ENCODE measurements at regions not wholly inside any gene's neighbourhood (a gene's known extent, or its start where the extent isn't known, plus 50 kb on each side); places are given as distances from the start of the nearest gene placed in this dataset.

DNA sequence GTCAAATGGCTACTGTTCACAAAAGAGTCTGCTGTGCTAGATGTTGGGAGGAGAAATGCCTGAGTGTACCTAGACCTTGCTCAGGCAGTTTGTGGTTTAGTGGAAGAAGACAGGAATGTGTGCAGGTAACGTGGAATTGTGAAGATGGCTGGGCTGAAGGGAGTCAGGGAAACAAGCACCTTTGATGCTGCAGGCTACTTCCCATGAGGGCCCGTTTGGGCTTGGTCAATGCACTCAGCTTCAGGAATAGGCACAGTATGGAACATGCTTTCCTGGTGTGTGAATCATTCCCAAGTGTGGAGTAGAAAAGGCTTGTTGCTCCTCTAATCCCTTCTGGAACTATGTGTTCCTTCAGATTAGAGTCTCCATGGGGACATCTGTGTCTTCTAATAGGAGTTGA lies 318.3 kb upstream of the MTNR1B start:
- no peaks in the 10 kb centered on the region for H3K9me3 Mint-ChIP-seq
- no peak for DNase-seq
- H3K36me3 Mint-ChIP-seq (ENCODE audit: low read depth): no peaks in the 10 kb centered on the region
- H3K36me3 ChIP-seq (ENCODE audit: insufficient read depth, low read length): no peaks in the 10 kb centered on the region
- POLR2A ChIA-PET: no interaction called here
- no peak overlapping the region for H3K4me3 ChIP-seq (ENCODE audit: low read length)
- H3K27ac Mint-ChIP-seq: no peak overlapping the region
- no peaks in the 10 kb centered on the region for H3K4me1 ChIP-seq (ENCODE audit: insufficient read depth, low read length)
- intact Hi-C loops (cut with DNase I, micrococcal nuclease): no loop called here
- TF ChIP-seq, protein P1, sequence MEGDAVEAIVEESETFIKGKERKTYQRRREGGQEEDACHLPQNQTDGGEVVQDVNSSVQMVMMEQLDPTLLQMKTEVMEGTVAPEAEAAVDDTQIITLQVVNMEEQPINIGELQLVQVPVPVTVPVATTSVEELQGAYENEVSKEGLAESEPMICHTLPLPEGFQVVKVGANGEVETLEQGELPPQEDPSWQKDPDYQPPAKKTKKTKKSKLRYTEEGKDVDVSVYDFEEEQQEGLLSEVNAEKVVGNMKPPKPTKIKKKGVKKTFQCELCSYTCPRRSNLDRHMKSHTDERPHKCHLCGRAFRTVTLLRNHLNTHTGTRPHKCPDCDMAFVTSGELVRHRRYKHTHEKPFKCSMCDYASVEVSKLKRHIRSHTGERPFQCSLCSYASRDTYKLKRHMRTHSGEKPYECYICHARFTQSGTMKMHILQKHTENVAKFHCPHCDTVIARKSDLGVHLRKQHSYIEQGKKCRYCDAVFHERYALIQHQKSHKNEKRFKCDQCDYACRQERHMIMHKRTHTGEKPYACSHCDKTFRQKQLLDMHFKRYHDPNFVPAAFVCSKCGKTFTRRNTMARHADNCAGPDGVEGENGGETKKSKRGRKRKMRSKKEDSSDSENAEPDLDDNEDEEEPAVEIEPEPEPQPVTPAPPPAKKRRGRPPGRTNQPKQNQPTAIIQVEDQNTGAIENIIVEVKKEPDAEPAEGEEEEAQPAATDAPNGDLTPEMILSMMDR (IDR thresholded peaks at IDR 0.05): no peak
- ATAC-seq (ENCODE audit: poor library complexity): no peak
- CTCF ChIA-PET: no interaction called here
- H3K4me1 Mint-ChIP-seq (ENCODE audit: low read depth): no peaks in the 10 kb centered on the region
- no peaks in the 10 kb centered on the region for H3K27me3 Mint-ChIP-seq
- no peaks in the 10 kb centered on the region for H3K27me3 ChIP-seq (ENCODE audit: control insufficient read depth in 1 of 2, insufficient read depth in 2 of 2, low read length in 2 of 2)
- H3K4me3 Mint-ChIP-seq: no peak overlapping the region
- no peak overlapping the region for H3K27ac ChIP-seq (ENCODE audit: low read depth in 1 of 2, low read length in 2 of 2)
- no peaks in the 10 kb centered on the region for H3K9me3 ChIP-seq (ENCODE audit: control insufficient read depth in 1 of 2, insufficient read depth in 1 of 2, low read length in 2 of 2)

DNA sequence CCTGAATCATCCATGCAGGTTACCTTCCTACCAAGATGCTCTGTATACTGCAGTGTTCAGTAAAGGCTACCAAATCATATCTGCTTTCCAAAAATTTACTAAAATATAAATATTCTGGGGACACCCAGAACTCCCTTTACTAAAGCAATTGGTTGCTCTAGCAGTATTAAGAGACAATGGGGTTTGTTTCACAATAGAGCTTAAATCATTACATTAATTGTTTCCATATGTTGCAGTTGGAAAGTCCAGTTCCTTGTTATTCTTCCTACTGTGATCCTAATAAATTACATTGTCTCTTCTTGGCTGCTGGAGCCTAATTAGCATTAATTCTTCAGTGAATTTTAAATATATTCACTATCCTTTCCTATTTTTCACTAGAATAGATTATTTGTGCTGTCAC lies 316.0 kb upstream of the MTNR1B start:
- H3K4me1 ChIP-seq (ENCODE audit: insufficient read depth, low read length): no peaks in the 10 kb centered on the region
- Mint-ChIP-seq H3K4me3 (no peak overlapping the region), H3K27ac (no peak overlapping the region), H3K9me3 (no peaks in the 10 kb centered on the region), H3K36me3 (ENCODE audit: low read depth) (no peaks in the 10 kb centered on the region), H3K27me3 (no peaks in the 10 kb centered on the region), H3K4me1 (ENCODE audit: low read depth) (no peaks in the 10 kb centered on the region)
- ATAC-seq (ENCODE audit: poor library complexity) (no peak), DNase-seq (no peak)
- ChIA-PET CTCF (no interaction called here), POLR2A (no interaction called here)
- intact Hi-C loops (cut with DNase I, micrococcal nuclease): no loop called here
- H3K27ac ChIP-seq (ENCODE audit: low read depth in 1 of 2, low read length in 2 of 2): no peak overlapping the region
- no peaks in the 10 kb centered on the region for H3K27me3 ChIP-seq (ENCODE audit: control insufficient read depth in 1 of 2, insufficient read depth in 2 of 2, low read length in 2 of 2)
- H3K36me3 ChIP-seq (ENCODE audit: insufficient read depth, low read length): no peaks in the 10 kb centered on the region
- H3K9me3 ChIP-seq (ENCODE audit: control insufficient read depth in 1 of 2, insufficient read depth in 1 of 2, low read length in 2 of 2): no peaks in the 10 kb centered on the region
- no peak overlapping the region for H3K4me3 ChIP-seq (ENCODE audit: low read length)
- TF ChIP-seq, protein P1 (IDR thresholded peaks at IDR 0.05): no peak

DNA sequence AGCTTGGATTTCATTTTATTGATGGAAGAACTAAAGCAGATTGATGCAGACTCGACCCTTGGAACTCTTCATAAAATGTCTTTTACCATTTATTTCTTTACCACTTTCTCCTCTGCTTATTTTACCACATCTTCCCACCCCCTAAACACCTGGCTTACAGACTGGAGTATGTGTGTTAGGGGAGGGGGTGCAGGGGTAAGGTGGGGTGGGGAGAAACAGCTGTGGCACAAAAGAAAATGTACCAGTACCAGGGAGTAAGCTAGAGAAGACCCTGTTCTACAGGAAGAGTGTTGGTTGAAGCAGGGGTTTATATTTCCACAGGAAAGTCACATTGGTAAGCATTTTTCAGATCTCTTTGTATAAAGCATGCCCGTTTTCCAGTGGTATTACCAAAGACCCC lies 312.7 kb upstream of the MTNR1B start:
- no peak overlapping the region for H3K27ac ChIP-seq (ENCODE audit: low read depth in 1 of 2, low read length in 2 of 2)
- TF ChIP-seq, protein P1 (IDR thresholded peaks at IDR 0.05): no peak
- no peaks in the 10 kb centered on the region for H3K36me3 ChIP-seq (ENCODE audit: insufficient read depth, low read length)
- H3K4me1 ChIP-seq (ENCODE audit: insufficient read depth, low read length): no peaks in the 10 kb centered on the region
- H3K36me3 Mint-ChIP-seq (ENCODE audit: low read depth): no peaks in the 10 kb centered on the region
- H3K9me3 ChIP-seq (ENCODE audit: control insufficient read depth in 1 of 2, insufficient read depth in 1 of 2, low read length in 2 of 2): no peaks in the 10 kb centered on the region
- no peaks in the 10 kb centered on the region for H3K9me3 Mint-ChIP-seq
- H3K27ac Mint-ChIP-seq: no peak overlapping the region
- POLR2A ChIA-PET: no interaction called here
- H3K27me3 Mint-ChIP-seq: no peaks in the 10 kb centered on the region
- H3K4me1 Mint-ChIP-seq (ENCODE audit: low read depth): no peaks in the 10 kb centered on the region
- H3K27me3 ChIP-seq (ENCODE audit: control insufficient read depth in 1 of 2, insufficient read depth in 2 of 2, low read length in 2 of 2): no peaks in the 10 kb centered on the region
- DNase-seq: no peak
- H3K4me3 ChIP-seq (ENCODE audit: low read length): no peak overlapping the region
- intact Hi-C loops (cut with DNase I, micrococcal nuclease): no loop called here
- CTCF ChIA-PET: no interaction called here
- no peak for ATAC-seq (ENCODE audit: poor library complexity)
- no peak overlapping the region for H3K4me3 Mint-ChIP-seq
